GM10266 (cell line): ENCODE measurements at regions not wholly inside any gene's neighbourhood (a gene's known extent, or its start where the extent isn't known, plus 50 kb on each side); places are given as distances from the start of the nearest gene placed in this dataset.

Experiments
- DNase-seq: peaks from one replicate; pipeline ENCODE4 v3.0.0; 2012; ENCODE audit errors: extremely low spot score
- TF ChIP-seq, protein P1 (sequence below): IDR thresholded peaks from 2 replicates; pipeline ENCODE4 v1.5.1; 2012; ENCODE audit warnings: mild to moderate bottlenecking, low read depth; ENCODE audit not compliant: control insufficient read depth, insufficient read depth; ENCODE audit errors: missing control alignments

GRCh38 chr14:105862581-105863239 is 336.3 kb downstream of the TMEM121 start:
- peak; percentile 10 for DNase-seq
- TF ChIP-seq, protein P1, sequence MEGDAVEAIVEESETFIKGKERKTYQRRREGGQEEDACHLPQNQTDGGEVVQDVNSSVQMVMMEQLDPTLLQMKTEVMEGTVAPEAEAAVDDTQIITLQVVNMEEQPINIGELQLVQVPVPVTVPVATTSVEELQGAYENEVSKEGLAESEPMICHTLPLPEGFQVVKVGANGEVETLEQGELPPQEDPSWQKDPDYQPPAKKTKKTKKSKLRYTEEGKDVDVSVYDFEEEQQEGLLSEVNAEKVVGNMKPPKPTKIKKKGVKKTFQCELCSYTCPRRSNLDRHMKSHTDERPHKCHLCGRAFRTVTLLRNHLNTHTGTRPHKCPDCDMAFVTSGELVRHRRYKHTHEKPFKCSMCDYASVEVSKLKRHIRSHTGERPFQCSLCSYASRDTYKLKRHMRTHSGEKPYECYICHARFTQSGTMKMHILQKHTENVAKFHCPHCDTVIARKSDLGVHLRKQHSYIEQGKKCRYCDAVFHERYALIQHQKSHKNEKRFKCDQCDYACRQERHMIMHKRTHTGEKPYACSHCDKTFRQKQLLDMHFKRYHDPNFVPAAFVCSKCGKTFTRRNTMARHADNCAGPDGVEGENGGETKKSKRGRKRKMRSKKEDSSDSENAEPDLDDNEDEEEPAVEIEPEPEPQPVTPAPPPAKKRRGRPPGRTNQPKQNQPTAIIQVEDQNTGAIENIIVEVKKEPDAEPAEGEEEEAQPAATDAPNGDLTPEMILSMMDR: no peak

DNA sequence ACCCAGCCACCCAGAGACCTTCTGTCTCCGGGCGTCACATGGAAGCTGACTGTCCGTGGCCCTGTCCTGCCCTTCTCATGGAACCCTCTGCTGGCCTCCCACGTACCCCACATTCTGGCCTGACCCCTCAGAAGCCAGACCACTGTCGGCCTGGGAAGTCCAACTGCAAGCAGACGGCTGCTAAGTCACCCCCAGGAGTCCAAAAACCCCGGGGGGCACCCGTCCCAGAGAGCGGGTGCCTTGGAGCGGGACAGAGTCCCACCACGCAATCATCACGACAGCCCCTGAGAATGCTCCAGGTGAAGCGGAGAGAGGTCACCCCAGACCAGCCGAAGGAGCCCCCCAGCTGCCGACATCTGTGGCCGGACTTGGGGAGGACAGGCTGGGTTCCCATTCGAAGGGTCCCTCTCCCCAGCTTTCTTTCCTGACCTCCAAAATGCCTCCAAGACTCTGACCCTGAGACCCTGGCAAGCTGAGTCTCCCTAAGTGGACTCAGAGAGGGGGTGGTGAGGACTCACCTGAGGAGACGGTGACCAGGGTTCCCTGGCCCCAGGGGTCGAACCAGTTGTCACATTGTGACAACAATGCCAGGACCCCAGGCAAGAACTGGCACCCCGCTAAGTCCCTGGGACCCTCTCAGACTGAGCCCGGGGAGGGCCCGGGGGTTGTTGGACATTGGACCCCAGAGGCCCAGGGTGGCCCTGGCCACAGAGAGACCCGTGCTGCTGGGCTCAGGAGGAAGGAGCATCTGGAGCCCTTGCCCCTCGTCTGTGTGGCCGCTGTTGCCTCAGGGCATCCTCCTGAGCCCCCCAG is 337.1 kb downstream of the TMEM121 start:
- TF ChIP-seq, protein P1: no peak

DNA sequence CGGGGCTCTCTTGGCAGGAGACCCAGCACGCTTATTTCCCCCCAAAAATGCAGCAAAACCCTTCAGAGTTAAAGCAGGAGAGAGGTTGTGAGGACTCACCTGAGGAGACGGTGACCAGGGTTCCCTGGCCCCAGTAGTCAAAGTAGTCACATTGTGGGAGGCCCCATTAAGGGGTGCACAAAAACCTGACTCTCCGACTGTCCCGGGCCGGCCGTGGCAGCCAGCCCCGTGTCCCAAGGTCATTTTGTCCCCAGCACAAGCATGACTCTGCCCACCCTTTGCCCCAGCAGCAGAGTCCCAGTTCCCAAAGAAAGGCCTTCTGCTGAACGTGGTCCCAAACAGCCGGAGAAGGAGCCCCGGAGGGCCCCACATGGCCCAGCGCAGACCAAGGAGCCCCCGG is 337.7 kb downstream of the TMEM121 start:
- peak; percentile 0 for DNase-seq
- TF ChIP-seq, protein P1: no peak

More for the DNA sequence above, 337.1 kb downstream of the TMEM121 start:
- peak; percentile 2 for DNase-seq

- TF ChIP-seq, protein P1: no peak
- DNase-seq: peak; percentile 1
These were observed 338.4 kb downstream of the TMEM121 start for GRCh38 chr14:105864651-105865265.

DNA sequence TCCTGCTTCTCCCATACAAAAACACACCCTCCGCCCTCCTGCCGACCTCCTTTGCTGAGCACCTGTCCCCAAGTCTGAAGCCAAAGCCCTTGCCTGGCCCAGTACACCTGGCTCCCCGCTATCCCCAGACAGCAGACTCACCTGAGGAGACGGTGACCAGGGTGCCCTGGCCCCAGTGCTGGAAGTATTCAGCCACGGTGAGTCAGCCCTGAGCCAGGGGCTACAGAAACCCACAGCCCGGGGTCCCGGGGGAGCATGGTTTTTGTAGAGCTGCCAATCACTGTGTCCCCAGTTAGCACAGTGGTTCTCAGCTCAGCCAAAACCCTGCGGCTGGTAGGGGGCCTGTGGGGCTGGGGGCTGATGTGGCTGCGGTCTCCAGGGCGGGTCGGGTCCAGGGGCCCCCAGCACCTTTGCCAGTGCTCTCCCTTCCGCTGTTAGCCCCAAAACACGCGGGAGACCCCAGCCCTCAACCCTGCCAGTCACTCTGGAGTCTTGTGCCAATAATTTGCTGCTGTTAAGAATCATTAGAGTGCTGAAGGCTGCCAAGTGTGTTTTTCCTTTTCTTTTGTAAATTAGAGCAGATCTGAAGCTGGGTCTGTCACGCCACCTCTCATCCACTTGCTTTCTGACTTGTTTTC is 339.0 kb downstream of the TMEM121 start:
- DNase-seq: no peak
- TF ChIP-seq, protein P1: no peak

- no peak for DNase-seq
- TF ChIP-seq, protein P1: no peak
These were observed 339.8 kb downstream of the TMEM121 start for GRCh38 chr14:105865904-105866840.
